SU-DHL-6 (cell line): ENCODE measurements at regions not wholly inside any gene's neighbourhood (a gene's known extent, or its start where the extent isn't known, plus 50 kb on each side); places are given as distances from the start of the nearest gene placed in this dataset.

Experiments used
- H2AFZ ChIP-seq: fragments of 200-600 bp; sonication (generic); 2 replicates; pipeline ENCODE4 v1.6.1; 2014; ENCODE audit warnings: low read depth, mild to moderate bottlenecking, moderate library complexity, mixed read lengths, antibody characterized with exemption, low read length; ENCODE audit not compliant: severe bottlenecking
- H3F3A ChIP-seq: fragments of 200-600 bp; shearing (Covaris generic); 2 replicates; pipeline ENCODE4 v1.6.0; 2016; ENCODE audit warnings: antibody characterized with exemption, mild to moderate bottlenecking; ENCODE audit not compliant: insufficient read depth
- H3K27ac ChIP-seq: fragments of 200-600 bp; sonication (generic); 2 replicates; pipeline ENCODE4 v1.5.1; 2016; ENCODE audit warnings: low read depth, mild to moderate bottlenecking, low read length, moderate library complexity, mixed read lengths
- H3K27me3 ChIP-seq: fragments of 200-600 bp; sonication (generic), shearing (Covaris generic); 2 replicates; pipeline ENCODE4 v1.6.0; 2014; ENCODE audit warnings: mild to moderate bottlenecking, low read length
- H3K36me3 ChIP-seq: fragments of 200-600 bp; sonication (generic); 2 replicates; pipeline ENCODE4 v1.6.1; 2014; ENCODE audit warnings: mild to moderate bottlenecking, low read length, mixed read lengths
- H3K4me2 ChIP-seq: fragments of 300-600, 200-600 bp; shearing (Covaris generic), sonication (generic); 2 replicates; pipeline ENCODE4 v1.6.0; 2014; ENCODE audit warnings: low read length, low read depth, mild to moderate bottlenecking; ENCODE audit not compliant: poor library complexity, severe bottlenecking
- H3K4me3 ChIP-seq: fragments of 200-600 bp; sonication (generic); 2 replicates; pipeline ENCODE4 v1.5.1; 2014; ENCODE audit warnings: antibody characterized with exemption, low read length, mild to moderate bottlenecking, mixed read lengths; ENCODE audit not compliant: insufficient read depth, poor library complexity, severe bottlenecking
- H3K79me2 ChIP-seq: fragments of 200-600 bp; sonication (generic); 2 replicates; pipeline ENCODE4 v1.6.1; 2014; ENCODE audit warnings: mild to moderate bottlenecking, low read length, moderate library complexity; ENCODE audit not compliant: insufficient read depth
- H3K9ac ChIP-seq: fragments of 200-600 bp; sonication (generic); 2 replicates; pipeline ENCODE4 v1.7.0; 2014; ENCODE audit warnings: mild to moderate bottlenecking, low read length
- H3K9me2 ChIP-seq: fragments of 200-600 bp; sonication (generic); replicated peaks from 2 replicates; pipeline ENCODE4 v1.6.1; 2014; ENCODE audit warnings: low read length; ENCODE audit not compliant: insufficient read depth
- H3K9me3 ChIP-seq: fragments of 200-600 bp; sonication (generic); 2 replicates; pipeline ENCODE4 v1.6.1; 2014; ENCODE audit warnings: low read length, mixed read lengths; ENCODE audit not compliant: insufficient read depth
- H4K20me1 ChIP-seq: fragments of 200-600 bp; sonication (generic); 2 replicates; pipeline ENCODE4 v1.6.1; 2014; ENCODE audit warnings: low read depth, mild to moderate bottlenecking, antibody characterized with exemption, low read length, moderate library complexity, mixed read lengths
- EZH2phosphoT487 ChIP-seq: fragments of 200-600 bp; sonication (generic), shearing (Covaris generic); conservative IDR thresholded peaks from 2 replicates; pipeline ENCODE4 v1.6.1; 2018; ENCODE audit warnings: mild to moderate bottlenecking, antibody characterized with exemption, low read length, moderate library complexity, mixed read lengths
- TF ChIP-seq, protein P1 (sequence below): fragments of 200-600 bp; sonication (generic); IDR thresholded peaks from one replicate; pipeline ENCODE4 v1.5.1; 2017; ENCODE audit warnings: antibody characterized with exemption, mild to moderate bottlenecking, low read length, moderate library complexity; ENCODE audit not compliant: insufficient read depth, poor library complexity, severe bottlenecking

DNA sequence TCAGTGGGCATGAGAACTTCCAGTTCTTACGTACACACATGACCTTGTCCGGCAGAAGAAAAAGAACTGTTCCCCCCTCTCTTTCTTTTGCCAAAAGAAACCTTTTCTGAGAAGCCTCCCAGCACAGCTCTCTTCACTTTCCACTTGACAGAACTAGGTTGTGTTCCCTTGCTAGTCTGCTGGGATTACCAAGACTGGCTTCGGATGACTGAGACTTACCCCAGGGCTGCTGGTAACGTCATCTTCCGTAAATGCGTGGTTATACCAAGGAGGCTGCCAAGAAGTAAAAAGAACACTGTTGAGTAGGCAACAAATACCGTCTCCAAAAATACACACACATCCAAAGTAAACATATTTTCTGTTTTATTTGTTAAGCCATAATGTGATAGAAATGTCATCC, 908.2 kb downstream of the EFNB2 start:
- TF ChIP-seq, protein P1, sequence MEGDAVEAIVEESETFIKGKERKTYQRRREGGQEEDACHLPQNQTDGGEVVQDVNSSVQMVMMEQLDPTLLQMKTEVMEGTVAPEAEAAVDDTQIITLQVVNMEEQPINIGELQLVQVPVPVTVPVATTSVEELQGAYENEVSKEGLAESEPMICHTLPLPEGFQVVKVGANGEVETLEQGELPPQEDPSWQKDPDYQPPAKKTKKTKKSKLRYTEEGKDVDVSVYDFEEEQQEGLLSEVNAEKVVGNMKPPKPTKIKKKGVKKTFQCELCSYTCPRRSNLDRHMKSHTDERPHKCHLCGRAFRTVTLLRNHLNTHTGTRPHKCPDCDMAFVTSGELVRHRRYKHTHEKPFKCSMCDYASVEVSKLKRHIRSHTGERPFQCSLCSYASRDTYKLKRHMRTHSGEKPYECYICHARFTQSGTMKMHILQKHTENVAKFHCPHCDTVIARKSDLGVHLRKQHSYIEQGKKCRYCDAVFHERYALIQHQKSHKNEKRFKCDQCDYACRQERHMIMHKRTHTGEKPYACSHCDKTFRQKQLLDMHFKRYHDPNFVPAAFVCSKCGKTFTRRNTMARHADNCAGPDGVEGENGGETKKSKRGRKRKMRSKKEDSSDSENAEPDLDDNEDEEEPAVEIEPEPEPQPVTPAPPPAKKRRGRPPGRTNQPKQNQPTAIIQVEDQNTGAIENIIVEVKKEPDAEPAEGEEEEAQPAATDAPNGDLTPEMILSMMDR: no peak
- no peak for TF ChIP-seq EZH2phosphoT487

DNA sequence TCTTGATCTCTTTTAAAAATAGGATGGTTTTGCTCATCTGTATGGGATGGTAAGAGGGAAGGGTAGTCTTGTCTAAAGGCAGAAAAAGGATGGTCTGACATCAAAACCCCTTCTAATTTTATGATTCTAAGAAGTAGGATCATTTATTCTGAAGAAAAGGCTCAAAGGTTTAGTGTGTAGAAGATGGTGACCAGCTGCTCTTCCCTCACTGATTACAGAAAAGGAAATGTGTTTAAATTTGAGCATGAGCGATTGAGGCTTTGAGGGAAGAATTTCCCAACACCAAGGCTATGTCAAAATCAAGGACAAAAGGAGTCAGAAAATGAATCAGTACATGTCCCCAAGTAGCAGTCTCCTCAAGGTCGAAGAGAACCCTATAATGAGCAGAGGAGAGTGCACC, 909.8 kb downstream of the EFNB2 start:
- Histone ChIP-seq H2AFZ (no peak overlapping the region), H3K27me3 (no peaks in the 10 kb centered on the region), H3K79me2 (no peaks in the 10 kb centered on the region), H3K36me3 (no peaks in the 10 kb centered on the region), H3K9me2 (no peaks in the 10 kb centered on the region), H3F3A (no peaks in the 10 kb centered on the region), H3K4me2 (no peak overlapping the region), H3K9ac (no peak overlapping the region), H3K9me3 (no peaks in the 10 kb centered on the region), H3K27ac (no peak overlapping the region), H4K20me1 (no peaks in the 10 kb centered on the region), H3K4me3 (no peak overlapping the region)
- TF ChIP-seq, protein P1: no peak
- no peak for TF ChIP-seq EZH2phosphoT487

More for the DNA sequence above, 908.2 kb downstream of the EFNB2 start:
- Histone ChIP-seq H3K27ac (no peak overlapping the region), H4K20me1 (no peaks in the 10 kb centered on the region), H3K9me3 (no peaks in the 10 kb centered on the region), H3K4me3 (no peak overlapping the region), H3K9me2 (no peaks in the 10 kb centered on the region), H3K79me2 (no peaks in the 10 kb centered on the region), H3F3A (no peaks in the 10 kb centered on the region), H2AFZ (no peak overlapping the region), H3K27me3 (no peaks in the 10 kb centered on the region), H3K4me2 (no peak overlapping the region), H3K9ac (no peak overlapping the region), H3K36me3 (no peaks in the 10 kb centered on the region)

DNA sequence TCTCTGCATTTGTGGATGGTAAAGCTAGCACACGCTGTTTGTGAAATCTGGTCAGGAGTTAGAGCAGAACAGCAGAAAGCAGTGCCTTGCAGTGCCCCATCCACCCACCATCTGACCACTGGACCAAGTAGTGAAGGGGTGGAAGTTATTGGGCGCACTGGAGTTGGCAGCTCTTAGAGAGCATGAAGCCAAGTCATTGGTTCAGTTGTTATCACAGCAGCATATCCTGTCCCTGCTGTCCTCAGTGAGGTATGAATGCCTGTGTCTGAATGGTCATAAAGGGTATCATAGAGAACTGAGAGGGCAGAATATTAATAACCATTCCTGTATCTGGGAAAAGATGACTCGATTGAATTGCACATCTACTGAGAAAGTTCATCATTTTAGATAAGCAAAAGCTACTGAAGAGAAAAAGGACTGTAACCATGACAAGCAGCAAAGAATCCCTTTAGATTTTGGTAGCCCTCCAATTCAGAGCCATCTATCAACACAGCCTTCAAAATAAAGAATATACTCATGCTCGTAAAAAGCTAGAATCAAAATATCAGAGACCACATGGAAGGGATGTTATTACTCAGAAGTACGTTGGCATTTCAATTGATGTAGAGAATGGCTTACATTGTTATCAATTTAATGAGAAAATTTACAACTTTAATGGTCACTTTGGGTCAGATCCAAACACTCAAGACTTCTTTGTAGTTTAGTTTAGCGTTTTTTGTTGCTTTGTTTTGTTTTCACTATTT, 919.0 kb downstream of the EFNB2 start:
- H4K20me1 ChIP-seq: no peaks in the 10 kb centered on the region
- no peaks in the 10 kb centered on the region for H3K79me2 ChIP-seq
- no peak overlapping the region for H3K27ac ChIP-seq
- H3K9ac ChIP-seq: no peak overlapping the region
- H2AFZ ChIP-seq: no peak overlapping the region
- no peaks in the 10 kb centered on the region for H3K27me3 ChIP-seq
- TF ChIP-seq EZH2phosphoT487: no peak
- TF ChIP-seq, protein P1: no peak
- no peak overlapping the region for H3K4me3 ChIP-seq
- H3K4me2 ChIP-seq: no peak overlapping the region
- no peaks in the 10 kb centered on the region for H3K9me2 ChIP-seq
- no peaks in the 10 kb centered on the region for H3F3A ChIP-seq
- no peaks in the 10 kb centered on the region for H3K9me3 ChIP-seq
- no peaks in the 10 kb centered on the region for H3K36me3 ChIP-seq
